ELR (cell line): ENCODE measurements at regions not wholly inside any gene's neighbourhood (a gene's known extent, or its start where the extent isn't known, plus 50 kb on each side); places are given as distances from the start of the nearest gene placed in this dataset.
A peak's percentile ranks its signal among the peaks of the same experiment; 100 is the strongest.
"Not testable (repeated sequence)": the region's sequence is repeated elsewhere in the genome, so short reads cannot be mapped to it uniquely, and the experiment has no call there.

ENCODE experiments used
- DNase-seq: peaks from one replicate; pipeline ENCODE4 v3.0.0-alpha.2; 2015; ENCODE audit warnings: low read depth

DNA sequence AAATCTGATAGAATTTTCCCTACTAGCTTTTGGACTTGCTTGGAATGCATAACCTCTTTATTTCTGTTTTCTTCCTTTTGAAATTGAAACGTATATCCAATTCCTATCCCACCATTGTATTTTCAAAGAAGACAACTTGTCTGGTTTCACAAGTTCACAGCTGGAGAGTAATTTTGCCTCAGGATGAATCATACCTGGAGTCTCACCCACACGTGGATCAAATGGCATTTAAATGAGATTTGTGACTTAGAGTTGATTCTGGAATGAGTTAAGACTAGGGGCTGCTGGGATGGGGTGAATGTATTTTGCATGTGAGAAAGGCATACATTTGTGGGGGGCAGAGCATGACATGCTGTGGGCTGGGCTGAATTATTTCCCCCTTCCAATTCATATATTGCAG is 516.5 kb upstream of the MGAT4C start:
- DNase-seq = peak; percentile 31

DNA sequence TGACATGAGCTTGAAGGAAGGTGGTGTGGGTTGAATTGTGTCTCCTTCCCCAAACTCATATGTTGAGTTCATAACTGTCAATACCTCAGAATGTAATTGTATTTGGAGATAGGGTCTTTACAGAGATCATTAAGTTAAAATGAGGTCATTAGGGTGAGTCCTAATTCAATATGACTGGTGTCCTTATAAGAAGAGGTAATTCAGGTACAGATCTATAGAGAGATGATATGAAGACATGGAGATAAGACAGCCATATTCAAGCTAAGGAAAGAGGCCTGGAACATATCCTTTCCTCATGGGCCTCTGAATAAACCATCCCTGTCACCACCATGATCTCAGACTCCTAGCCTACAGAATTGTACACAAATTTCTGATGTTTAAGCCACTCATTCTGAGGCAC is 514.7 kb upstream of the MGAT4C start:
- no peak for DNase-seq

DNA sequence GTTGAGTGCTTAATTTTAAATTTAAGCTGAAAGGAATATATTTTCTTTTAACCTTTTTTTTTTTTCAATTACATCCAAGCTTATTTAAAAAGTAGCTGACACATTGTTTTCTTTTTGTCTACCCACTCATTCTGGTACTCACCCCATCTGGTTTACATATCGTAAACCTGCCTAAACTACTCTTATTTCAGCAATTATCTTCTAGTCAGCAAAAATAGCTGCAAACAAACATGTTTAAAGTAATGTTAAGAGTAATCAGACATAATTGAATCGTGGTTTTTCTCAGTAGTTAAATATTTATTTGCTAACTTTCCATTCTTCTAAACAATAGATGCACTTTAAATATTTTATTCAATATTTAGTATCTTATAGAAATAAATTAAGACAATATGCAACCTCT is 492.7 kb upstream of the MGAT4C start:
- no peak for DNase-seq

DNA sequence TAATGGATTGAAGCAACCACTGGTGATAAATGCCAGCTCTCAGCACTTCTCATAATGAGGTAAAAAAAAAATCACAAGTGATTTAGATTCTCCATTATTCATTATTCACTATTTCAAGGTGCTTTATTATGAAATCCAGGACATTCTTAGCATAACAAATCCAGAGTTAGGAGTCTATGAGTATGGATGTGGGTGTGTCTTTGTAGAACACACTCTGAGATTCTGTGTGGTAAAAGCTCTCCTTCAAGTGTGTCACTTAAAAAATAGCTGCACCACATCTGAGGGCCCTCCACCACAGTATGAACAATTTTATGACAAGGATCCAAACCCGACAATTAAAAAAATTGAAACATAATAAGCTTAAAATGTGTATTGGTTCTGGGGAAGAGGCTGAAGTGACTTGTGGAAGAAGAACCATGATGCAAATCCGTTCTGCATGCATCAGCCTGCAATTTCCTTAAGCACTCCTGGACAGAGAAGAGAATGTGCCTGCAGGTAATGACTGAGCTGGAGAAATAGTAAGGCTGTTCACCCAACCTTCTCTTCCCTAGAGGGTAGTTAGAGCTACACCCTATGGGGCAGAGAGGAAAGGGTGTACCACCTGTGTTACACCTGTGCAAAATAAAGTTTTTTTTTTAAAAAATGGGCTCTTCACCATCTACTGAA is 488.5 kb upstream of the MGAT4C start:
- no peak for DNase-seq

DNA sequence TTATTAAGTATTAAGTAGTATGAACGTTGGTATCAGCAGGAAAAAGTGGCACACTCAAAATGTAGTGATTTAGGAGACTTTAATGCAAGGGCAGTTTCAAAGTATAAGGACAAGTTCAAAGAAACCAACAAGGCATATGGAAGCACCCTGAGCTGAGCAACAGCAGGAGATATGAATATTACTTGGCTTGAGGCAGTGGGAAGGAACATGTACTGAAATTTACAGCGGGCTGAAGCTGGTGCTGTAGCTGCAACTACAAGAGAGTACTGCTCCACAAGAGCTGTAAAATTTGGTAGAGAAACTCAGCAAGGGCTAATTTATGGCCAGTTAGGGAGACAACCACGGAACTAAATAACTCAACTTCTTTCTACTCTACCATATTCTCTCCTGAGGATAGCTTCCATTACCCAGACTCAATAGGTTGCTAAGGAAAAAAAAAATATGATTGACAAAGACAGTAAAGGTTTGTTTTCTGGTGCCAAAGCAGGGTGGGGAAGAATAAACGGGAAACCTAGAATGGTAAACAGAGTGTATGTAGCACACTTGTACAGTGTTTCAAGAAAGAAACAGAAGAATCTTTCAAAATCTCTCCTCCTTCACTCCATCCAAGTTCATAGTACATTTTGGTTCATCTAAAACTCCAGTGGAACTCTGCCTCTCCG is 487.8 kb upstream of the MGAT4C start:
- no peak for DNase-seq

DNA sequence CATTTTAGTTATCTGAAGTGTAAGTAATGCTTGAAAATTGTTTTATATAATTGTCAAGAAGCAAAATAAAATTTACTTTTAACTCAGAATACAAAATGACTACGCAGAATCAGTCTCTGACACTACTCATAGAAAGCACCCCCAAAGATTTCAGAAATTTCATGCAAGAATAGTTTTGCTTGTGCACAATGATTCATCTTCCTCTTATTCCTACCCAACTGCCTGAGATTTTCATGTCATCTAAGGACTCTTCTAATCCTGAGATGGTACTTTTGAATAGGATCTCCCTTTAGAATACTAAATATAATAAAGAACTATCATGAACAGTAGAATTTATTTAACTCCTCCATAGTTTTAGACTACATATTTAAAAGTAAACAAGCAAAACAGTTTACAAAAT is 485.3 kb upstream of the MGAT4C start:
- DNase-seq = no peak

DNA sequence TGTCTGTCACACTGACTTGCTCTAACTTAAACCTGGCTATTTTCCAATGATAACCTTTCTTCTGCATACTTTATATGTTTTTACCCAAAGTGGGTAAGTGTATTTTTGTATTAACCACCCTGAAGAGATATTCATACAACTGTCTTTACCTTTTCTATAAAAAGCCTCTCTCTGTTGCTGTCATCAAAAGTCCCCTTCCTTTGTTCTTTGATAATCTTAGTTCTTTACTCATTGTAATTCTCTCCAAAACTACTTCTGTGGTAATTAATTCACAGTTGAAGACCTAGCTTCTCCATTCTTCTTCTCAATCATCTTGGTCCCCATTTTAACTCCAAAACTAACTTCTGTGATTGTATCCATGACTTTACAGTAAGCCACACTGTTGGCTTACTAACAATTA is 479.7 kb upstream of the MGAT4C start:
- no peak for DNase-seq

DNA sequence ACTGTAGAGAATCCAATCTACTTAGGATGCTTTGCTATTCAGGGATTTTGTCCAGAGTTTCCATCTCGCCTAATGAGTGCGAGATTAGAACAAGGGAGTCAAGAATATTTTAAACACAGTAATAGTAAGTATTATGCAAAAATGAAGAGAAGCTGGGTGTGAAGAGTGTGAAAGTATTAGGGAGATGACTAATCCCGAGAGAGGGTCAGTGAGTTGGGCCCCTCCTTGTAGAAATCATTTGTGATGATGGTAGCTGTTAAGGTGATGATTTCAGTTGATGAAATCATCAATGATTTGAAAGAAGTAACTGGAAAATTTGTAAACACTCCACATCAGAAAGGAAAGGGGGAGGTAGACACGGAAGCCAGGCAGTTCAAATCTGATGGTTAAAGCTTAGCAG is 478.9 kb upstream of the MGAT4C start:
- no peak for DNase-seq

DNA sequence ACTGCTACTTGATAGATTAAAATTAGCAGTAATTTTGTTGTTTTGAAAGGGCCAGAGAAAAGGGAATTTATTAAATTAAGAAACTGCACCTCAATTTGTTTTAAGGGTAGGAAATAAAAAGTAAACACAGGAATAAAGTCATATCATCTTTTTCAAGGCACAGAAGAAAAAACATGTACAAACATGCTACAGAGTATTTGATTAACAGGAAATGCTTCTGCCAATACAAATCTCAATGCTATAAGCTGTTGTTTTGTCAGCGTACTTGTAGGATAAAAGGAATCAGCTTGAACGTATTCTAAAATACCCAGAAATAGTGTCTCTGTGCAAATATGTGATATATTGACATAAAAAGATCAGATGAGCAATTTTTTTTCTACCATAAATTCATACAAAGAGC is 474.0 kb upstream of the MGAT4C start:
- DNase-seq = no peak

DNA sequence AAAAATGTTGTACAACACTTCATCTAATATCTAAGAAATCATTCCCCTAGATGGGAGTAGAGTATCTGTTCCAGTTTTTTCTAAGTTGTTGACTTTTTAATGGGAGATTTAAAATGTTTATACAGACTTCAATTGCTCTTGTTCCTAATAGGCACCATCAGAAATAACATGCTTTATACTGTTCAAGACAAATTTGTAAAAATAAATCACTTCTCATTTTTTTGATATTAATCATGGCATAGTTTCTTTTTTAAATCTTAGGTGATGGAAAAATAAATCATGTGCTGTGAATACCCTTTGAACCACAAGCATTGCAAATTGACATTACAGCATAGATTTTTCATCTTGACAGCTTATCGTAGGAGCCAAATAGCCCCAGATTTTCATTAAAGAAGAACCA is 473.5 kb upstream of the MGAT4C start:
- no peak for DNase-seq

DNA sequence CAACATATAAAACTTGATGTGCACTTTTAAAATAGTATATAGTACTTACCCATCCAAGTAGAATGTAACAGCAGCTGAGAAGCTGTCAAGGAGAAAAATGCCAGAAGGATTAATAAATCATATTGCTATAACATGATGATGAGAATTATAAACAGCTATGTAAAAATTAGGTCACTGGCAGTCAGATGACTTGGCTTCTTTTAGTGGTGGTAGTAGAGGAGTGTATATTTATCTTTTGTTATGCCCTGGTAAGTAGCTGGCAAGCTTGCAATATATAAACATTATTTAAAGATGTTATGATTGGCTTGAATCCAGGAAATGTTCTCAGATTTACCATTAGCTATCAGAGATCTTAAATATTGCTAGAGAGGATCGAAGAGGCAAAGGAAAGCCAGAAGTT is 471.0 kb upstream of the MGAT4C start:
- peak; percentile 42 for DNase-seq

DNA sequence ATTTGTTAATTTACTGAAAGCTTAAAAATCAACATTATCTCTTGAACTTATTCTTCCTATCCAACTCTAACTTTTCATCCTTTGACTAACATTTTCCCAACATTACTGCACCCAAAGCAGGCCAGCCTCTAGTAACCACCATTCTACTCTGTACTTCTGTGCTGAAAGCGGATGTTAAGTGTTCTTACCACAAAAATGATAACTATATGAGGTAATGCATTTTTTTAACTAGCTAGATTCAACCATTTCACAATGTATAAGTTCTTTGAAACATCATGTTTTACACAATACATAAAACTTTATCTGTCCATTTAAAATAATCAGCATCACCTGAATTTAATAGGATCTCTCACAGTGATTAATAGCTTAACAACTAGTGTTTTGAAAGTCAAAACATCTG is 468.5 kb upstream of the MGAT4C start:
- peak; percentile 61 for DNase-seq

DNA sequence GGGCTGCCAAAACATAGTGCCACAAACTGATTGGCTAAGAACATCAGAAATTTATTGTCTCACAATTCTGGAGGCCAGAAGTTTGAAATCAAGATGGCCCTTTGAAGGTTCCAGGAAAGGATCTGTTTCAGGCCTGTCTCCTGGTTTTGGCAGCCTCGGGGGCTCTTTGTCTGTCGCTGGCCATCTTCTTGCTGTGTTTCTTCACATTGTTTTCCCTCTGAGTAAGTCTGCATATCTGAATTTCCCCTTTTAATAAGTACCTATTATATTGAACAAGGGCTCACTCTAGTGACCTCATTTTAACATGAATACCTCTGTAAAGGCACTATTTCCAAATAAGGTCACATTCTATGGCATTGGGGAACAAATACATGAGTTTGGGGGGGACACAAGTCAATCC is 467.1 kb upstream of the MGAT4C start:
- no peak for DNase-seq

DNA sequence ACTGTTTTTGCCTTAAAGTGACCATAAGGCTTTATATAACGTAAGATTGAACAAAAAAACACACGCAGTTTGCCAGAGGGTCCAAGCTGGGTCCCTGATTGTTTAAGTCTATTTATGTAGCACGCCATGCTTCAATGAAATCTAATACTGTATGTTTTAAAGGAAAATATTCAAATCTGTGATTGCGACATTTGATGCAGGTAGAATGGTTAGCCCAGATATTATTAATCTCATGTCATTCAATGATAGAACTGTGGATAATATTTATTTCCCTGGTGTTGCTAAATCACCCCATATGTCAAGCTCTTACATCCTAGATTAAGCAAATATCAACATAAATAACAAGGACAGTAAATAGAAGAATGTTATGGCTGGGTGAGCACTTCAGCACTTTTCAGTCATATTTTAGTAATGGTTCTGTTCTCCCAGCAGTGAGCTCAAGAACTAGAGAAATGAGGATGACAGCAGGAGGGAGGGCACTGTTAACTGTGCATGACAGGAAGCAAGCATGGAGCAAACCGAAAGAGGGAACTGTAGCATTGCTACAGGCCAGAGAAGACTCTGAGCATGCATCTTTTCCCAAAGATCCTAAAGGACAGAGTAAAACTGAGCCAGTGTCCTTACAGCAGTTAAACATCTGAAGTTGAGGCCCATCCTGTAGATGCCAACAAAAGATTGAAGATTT is 465.7 kb upstream of the MGAT4C start:
- DNase-seq = no peak

DNA sequence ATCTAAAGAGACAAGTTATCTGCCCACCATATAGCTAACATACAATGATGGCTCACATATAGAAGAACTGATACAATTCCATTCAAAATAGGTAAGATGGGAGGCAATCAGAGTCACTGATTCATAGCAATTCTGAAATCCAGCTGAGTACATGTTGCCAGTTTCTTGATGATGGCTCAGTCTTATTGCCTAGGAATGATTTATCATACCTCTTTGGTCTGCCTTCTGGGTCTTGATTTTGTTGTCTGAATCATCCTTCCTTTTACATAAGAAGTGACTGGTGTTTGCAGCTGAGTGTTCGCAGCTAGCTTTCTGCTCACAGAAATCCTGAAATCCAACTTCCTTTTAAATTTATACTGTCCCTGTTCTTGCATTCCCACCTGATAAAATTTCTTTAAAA is 463.2 kb upstream of the MGAT4C start:
- peak; percentile 68 for DNase-seq

DNA sequence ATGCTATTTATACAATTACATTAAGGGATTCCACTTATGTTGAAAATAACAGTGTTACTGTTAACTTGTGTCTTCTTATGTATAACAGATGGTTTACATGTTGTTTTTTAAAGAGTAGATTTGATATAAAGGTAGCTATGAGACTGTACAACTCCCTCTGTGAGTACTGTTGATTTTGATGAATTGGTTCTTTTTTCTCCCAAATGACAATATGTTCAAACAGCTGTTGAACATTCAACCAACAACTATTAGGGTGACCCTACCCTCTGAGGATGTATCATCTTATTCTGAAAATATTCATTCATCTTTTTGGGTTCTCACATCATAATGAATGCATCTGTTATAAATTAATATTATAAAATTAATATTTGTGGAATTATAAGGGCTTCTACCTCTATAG is 456.9 kb upstream of the MGAT4C start:
- no peak for DNase-seq

DNA sequence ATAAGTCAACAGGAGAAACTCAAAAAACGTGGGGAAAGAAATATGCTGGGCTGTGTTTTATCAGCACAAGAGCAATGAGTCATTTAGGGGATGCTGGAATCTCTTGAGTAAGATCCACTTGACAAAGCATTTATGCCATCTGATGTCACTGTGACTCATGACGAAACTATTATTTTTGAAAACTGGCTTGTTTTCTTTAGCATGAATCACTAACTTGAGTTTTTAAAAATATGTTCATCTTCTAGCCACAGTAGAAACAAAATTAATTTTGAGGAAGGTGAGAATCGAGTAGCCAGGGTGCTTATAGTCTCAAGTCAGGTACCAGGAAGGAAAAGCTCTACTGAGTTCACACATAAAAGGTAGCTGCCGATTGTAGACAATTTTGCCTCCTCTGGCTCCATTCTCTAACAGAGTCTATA is 456.2 kb upstream of the MGAT4C start:
- DNase-seq = peak; percentile 99

DNA sequence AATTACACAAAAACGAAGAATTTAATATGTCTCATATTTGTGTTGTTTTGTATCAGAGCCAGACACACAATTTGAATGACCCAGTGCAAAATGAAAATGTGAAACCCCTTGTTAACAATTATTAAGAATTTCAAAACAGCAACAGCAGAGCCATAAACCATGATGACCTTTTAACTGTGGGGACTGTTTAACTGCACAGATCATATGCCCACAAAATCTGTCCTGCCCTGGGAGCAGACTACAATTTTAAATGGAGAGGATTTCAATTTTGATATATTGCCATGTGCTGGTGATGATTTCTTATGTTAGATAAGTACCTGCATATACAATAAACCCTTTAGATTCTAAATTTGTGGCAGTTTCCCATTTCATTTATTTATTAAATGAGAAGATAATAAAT is 455.5 kb upstream of the MGAT4C start:
- DNase-seq = peak; percentile 8

DNA sequence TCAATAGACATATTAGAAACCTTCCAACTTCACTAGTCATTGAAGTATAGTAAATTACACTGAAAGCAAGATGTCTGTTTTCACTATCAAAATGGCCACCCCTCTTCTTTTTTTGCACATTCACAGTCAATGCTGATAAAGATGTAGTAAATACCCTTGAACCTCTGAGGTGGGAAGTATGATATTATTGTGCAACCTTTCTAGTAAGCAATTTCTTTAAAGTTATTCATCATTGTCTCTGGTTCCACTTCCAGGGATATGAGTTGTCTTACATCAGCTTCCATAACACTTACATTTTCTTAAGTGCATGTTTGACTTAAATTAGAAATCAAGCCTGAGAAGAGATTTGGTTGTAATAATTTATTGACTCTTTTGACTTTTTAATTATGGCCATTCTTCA is 453.9 kb upstream of the MGAT4C start:
- DNase-seq = no peak

DNA sequence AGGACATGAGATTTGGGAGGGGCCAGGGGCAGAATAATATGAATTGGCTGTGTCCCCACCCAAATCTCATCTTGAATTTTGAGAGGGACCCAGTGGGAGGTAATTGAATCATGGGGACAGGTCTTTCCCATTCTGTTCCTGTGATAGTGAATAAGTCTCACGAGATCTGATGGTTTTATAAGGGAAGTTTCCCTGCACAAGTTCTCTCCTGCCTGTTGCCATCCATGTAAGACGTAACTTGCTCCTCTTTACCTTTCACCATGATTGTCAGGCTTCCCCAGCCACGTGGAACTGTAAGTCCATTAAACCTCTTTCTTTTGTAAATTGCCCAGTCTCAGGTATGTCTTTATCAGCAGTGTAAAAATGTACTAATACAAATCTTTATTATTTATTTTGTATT is 452.8 kb upstream of the MGAT4C start:
- DNase-seq = not testable (repeated sequence)

DNA sequence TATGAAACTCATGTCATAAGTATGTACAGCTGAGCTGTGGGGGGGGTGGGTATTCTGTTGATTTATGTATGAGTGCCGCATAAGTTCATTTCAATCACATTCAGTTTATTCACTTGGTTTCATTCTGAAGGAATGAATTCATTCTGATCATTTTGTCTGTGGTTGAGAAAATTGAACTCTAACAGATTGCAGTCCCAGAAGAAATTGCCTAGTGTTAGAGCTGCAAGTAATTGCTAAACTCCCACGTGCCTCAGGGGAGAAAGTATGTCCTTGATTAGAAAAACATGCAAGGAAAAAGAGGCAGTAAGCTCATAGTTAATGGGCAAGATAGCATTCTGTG is 442.4 kb upstream of the MGAT4C start:
- no peak for DNase-seq

DNA sequence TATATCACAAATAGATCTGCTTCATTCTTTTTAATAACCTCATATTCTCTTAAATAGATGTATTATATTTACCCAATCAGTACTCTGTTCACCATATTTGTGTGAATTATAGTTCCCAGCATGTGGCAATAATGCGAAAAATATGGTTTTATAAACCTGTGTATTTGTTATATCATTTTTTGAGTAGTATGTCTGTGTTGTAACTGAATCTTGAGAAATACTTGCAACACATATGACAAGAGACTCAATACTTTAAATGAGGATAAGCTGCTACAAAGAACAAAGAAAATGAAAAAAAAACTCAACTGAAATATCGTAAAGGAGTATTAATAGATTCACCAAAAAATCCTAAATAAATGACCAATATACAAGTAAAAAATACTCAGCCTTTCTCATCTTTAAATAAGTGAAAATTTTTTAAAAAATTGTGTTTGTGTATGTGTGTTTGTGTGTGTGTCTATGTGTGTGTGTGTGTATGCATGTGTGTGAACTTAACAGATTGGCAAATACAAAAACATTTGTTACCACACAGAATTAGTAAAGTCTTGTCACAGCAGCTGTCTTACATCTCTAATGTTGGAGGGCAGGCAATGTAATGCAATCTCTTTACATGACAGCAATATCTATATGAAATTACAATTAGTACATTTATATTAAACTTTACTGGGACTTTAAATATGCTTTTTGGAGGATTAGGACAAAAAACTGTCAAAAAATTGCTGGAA is 441.9 kb upstream of the MGAT4C start:
- DNase-seq = no peak
